Sigmoid colon (tissue), 4 donors: ENCODE measurements at regions not wholly inside any gene's neighbourhood (a gene's known extent, or its start where the extent isn't known, plus 50 kb on each side); places are given as distances from the start of the nearest gene placed in this dataset.

ENCODE experiments used
- CTCF ChIP-seq, 4 experiments: fragments of 450-650 bp in 3 of 4; fragments of 200-600 bp in 1 of 4; IDR thresholded peaks; one replicate each; pipeline ENCODE4 v1.5.1; 2016 to 2019; ENCODE audit warnings: antibody characterized with exemption in 4 of 4, mild to moderate bottlenecking in 3 of 4, moderate library complexity in 2 of 4
- POLR2A ChIP-seq, 2 donors: fragments of 450-650 bp; IDR thresholded peaks; one replicate each; pipeline ENCODE4 v1.6.1; 2016; ENCODE audit warnings: antibody characterized with exemption in 2 of 2, mild to moderate bottlenecking in 2 of 2, moderate library complexity in 2 of 2
- POLR2AphosphoS5 ChIP-seq, 4 donors: sonication (generic); formaldehyde crosslinking; IDR thresholded peaks; one replicate each; pipeline ENCODE4 v1.6.1; 2017; ENCODE audit warnings: antibody characterized with exemption in 4 of 4

DNA sequence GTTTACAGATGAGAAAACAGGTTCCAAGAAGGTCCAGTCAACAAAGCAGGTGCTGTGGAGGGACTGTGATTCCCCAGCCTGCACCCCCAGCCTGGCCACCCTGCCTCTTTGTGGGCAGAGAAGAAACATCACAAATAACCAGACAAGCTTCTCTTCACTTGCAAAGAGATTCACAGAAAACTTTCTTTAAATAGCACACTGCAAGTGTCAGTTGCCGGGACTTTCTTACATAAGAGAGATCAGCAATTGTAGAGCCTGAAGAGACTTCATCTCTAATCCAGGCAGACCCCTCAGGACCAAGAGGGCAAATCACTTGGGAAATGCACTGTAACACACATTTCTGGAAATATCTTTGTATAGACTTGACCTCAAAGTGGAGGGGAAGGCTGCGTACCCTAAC lies 207.9 kb upstream of the CHRNA7 start:
- no peak for TF ChIP-seq POLR2A (IDR thresholded peaks at IDR 0.05)
- no peak for TF ChIP-seq CTCF (IDR thresholded peaks at IDR 0.05)
- TF ChIP-seq POLR2AphosphoS5 (IDR thresholded peaks at IDR 0.05) = no peak
